Stromal cell of bone marrow (primary cell): ENCODE measurements at regions not wholly inside any gene's neighbourhood (a gene's known extent, or its start where the extent isn't known, plus 50 kb on each side); places are given as distances from the start of the nearest gene placed in this dataset.
A peak's percentile ranks its signal among the peaks of the same experiment; 100 is the strongest.

Experiments
- DNase-seq: peaks from one replicate; pipeline ENCODE4 v3.0.0-alpha.2; 2012; ENCODE audit warnings: low read depth

GRCh38 chr11:130737866-130738431 is 178.3 kb downstream of the SNX19 start:
- DNase-seq: peak; percentile 53

GRCh38 chr11:130738611-130739010 is 177.7 kb downstream of the SNX19 start:
- no peak for DNase-seq

- no peak for DNase-seq
These were observed 175.5 kb downstream of the SNX19 start for GRCh38 chr11:130740819-130741218.

- DNase-seq: no peak
These were observed 171.5 kb downstream of the SNX19 start for GRCh38 chr11:130744794-130745193.

- DNase-seq: no peak
These were observed 167.1 kb downstream of the SNX19 start for GRCh38 chr11:130749216-130749615.

GRCh38 chr11:130760515-130761125 is 155.7 kb downstream of the SNX19 start:
- DNase-seq: no peak

GRCh38 chr11:130761560-130762220 is 154.6 kb downstream of the SNX19 start:
- DNase-seq: no peak

- DNase-seq: no peak
These were observed 153.6 kb downstream of the SNX19 start for GRCh38 chr11:130762638-130763037.

- no peak for DNase-seq
These were observed 152.9 kb downstream of the SNX19 start for GRCh38 chr11:130763087-130763980.

GRCh38 chr11:130765406-130765805 is 150.9 kb downstream of the SNX19 start:
- no peak for DNase-seq

GRCh38 chr11:130765951-130766649 is 150.2 kb downstream of the SNX19 start:
- DNase-seq: no peak

GRCh38 chr11:130766650-130767565 is 149.4 kb downstream of the SNX19 start:
- no peak for DNase-seq

GRCh38 chr11:130769782-130770535 is 146.3 kb downstream of the SNX19 start:
- DNase-seq: no peak

GRCh38 chr11:130771708-130772107 is 144.6 kb downstream of the SNX19 start:
- peak; percentile 72 for DNase-seq

GRCh38 chr11:130772266-130773227 is 143.7 kb downstream of the SNX19 start:
- DNase-seq: peak; percentile 95

- no peak for DNase-seq
These were observed 142.9 kb downstream of the SNX19 start for GRCh38 chr11:130773244-130773820.

GRCh38 chr11:130774703-130775102 is 141.6 kb downstream of the SNX19 start:
- DNase-seq: no peak

- DNase-seq: no peak
These were observed 140.8 kb downstream of the SNX19 start for GRCh38 chr11:130775306-130776060.
